ENCODE measurements at regions not wholly inside any gene's neighbourhood (a gene's known extent, or its start where the extent isn't known, plus 50 kb on each side); places are given as distances from the start of the nearest gene placed in this dataset.

DNA sequence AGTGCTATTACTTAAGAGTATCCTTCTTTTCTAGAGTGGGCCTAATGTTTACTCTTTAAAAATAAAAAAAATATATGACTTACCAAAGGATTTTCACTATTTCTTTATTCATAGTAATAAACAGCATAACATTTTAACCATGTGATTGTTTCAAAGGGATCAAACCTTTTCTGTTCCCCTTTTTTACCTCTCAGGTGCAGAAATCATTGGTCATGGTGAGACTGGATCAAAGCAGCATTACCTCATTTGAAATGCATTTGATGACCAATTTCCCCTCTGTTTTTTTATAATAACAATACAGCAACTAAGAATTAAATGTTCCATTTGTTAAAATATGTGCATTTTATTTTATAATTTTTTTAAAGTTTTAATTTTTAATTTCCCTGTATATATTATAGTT lies 598.0 kb upstream of the RGMB start:
- TF ChIP-seq, protein P1, sequence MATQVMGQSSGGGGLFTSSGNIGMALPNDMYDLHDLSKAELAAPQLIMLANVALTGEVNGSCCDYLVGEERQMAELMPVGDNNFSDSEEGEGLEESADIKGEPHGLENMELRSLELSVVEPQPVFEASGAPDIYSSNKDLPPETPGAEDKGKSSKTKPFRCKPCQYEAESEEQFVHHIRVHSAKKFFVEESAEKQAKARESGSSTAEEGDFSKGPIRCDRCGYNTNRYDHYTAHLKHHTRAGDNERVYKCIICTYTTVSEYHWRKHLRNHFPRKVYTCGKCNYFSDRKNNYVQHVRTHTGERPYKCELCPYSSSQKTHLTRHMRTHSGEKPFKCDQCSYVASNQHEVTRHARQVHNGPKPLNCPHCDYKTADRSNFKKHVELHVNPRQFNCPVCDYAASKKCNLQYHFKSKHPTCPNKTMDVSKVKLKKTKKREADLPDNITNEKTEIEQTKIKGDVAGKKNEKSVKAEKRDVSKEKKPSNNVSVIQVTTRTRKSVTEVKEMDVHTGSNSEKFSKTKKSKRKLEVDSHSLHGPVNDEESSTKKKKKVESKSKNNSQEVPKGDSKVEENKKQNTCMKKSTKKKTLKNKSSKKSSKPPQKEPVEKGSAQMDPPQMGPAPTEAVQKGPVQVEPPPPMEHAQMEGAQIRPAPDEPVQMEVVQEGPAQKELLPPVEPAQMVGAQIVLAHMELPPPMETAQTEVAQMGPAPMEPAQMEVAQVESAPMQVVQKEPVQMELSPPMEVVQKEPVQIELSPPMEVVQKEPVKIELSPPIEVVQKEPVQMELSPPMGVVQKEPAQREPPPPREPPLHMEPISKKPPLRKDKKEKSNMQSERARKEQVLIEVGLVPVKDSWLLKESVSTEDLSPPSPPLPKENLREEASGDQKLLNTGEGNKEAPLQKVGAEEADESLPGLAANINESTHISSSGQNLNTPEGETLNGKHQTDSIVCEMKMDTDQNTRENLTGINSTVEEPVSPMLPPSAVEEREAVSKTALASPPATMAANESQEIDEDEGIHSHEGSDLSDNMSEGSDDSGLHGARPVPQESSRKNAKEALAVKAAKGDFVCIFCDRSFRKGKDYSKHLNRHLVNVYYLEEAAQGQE (IDR thresholded peaks at IDR 0.05; ENCODE audit: insufficient read depth in 1 of 2, low read depth in 2 of 2, low read length in 2 of 2): no peak
- TF ChIP-seq TAF1 (IDR thresholded peaks at IDR 0.05; ENCODE audit: borderline replicate concordance, insufficient read depth, low read length): no peak
- no peak for TF ChIP-seq POLR2AphosphoS5 (IDR thresholded peaks at IDR 0.05; ENCODE audit: low read depth, low read length)
- TF ChIP-seq SIN3A (IDR thresholded peaks at IDR 0.05; ENCODE audit: borderline replicate concordance, insufficient read depth, low read length): no peak
- no peak for TF ChIP-seq FOXP2 (optimal IDR thresholded peaks at IDR 0.05; ENCODE audit: borderline replicate concordance, extremely low read depth, extremely low read length, insufficient read depth)

DNA sequence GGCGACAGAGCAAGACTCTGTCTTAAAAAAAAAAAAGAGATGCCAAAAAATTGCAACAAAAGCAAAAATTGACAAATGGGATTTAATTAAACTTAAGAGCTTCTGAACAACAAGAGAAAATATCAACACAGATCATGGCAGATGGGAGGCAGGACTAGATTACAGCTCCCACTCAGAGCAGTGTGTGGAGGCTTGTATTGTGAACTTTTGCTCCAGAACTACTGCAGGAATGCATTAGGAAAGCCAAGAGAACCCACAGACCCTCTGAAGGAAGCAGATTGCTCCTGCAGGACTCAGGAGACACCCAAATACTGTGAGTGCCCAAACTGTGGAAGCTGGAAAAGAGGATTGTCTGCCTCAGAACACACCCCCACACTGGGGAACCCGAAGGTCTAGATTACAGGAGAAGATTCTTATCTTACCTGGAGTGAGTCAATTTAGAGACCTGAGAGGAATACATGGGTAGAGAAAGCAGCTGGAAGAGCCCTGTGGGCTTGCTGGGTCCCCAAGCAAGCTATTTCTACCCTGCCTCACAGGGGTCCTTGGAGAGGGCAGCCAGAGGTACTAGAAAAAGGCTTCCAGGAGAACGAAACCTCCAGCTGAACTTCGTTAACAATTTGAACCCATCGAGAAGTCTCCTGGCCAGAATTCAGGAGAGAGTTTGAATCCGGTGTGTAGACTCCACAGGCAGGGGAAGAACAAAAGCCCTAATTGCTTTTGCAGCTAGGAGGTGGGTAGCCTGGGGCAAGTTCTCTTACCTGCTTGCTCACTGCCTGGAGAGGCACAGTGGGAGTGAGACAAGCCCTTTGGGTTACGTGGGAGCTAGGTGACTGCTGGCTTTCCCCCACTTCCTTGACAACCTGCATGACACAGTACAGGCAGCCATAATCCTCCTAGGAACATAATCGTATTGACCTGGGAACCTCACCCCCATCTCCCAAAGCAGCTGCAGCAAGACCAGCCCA lies 593.4 kb upstream of the RGMB start:
- TF ChIP-seq POLR2AphosphoS5 (IDR thresholded peaks at IDR 0.05; ENCODE audit: low read depth, low read length): no peak

DNA sequence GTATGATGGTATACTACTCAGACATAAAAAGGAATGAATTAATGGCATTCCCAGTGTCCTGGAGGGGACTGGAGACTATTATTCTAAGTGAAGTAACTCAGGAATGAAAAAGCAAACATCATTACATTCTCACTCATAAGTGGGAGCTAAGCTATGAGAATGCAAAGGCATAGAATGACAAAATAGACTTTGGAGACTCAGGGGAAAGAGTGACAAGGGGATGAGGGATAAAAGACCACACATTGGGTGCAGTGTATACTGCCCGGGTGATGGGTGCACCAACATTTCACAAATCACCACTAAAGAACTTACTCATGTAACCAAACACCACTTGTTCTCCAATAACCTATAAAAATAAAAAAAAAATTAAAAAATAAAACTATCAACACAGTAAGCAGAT lies 587.3 kb upstream of the RGMB start:
- TF ChIP-seq FOXP2 (optimal IDR thresholded peaks at IDR 0.05; ENCODE audit: borderline replicate concordance, extremely low read depth, extremely low read length, insufficient read depth): no peak

DNA sequence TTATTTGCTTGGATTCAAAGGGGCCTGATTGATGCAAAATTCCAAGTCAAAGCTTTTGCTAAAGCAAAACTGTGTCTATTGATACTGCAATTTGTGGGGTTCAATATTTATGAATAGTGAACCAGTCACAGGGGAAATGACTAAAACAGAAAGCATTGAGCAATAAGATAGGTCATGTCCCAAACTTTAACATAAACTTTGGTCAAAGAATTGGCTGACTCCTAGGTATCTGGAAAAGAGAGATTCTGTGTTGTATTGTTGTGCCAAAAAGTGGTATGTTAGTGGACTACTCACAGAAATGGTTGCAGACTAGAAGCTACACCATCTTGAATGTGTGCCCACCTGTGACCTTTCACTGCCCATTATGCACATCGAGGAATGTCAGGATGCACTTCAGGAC lies 585.5 kb upstream of the RGMB start:
- TF ChIP-seq POLR2AphosphoS5 (IDR thresholded peaks at IDR 0.05; ENCODE audit: low read depth, low read length) (no peak), FOXP2 (optimal IDR thresholded peaks at IDR 0.05; ENCODE audit: borderline replicate concordance, extremely low read depth, extremely low read length, insufficient read depth) (no peak), SIN3A (IDR thresholded peaks at IDR 0.05; ENCODE audit: borderline replicate concordance, insufficient read depth, low read length) (no peak), TAF1 (IDR thresholded peaks at IDR 0.05; ENCODE audit: borderline replicate concordance, insufficient read depth, low read length) (no peak)
- TF ChIP-seq, protein P1 (IDR thresholded peaks at IDR 0.05; ENCODE audit: insufficient read depth in 1 of 2, low read depth in 2 of 2, low read length in 2 of 2): no peak

DNA sequence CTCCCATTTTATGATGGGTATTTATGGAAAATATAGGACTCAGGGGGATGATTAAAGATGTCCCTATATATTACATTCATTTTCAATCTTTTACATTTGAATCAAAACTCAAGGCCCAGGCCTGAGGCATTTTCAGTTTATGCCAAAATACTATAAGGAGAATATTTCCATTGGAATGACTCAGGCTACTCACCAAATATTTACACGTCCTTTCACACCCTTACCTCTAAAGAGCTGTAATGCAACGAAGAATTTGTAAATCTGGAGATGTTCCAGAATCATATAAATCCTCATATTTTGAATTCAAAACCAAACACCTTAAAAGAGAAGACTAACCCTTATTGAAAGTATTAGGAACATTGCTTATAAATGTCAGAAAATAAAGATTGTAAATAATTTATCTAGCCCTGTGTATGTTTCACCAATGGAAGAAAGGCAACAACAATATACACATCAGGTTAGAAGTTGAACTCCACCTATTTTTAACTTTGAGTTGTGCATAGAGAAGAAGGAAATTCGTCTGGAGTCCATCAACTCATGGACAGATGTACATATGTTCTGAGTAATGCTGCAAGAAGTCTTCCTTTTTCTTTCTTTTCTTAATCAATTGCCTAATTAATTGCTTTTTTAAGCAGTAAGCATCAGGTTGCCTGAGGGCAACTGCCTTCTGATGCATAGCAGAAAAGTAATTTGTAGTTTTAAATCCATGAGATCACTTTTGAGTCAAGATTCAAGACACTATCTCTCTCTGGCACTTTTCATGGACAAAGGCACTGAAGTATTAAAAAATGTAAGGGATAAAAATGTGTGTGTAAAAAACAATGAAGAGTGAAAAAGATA lies 579.3 kb upstream of the RGMB start:
- TF ChIP-seq SIN3A (IDR thresholded peaks at IDR 0.05; ENCODE audit: borderline replicate concordance, insufficient read depth, low read length) (no peak), TAF1 (IDR thresholded peaks at IDR 0.05; ENCODE audit: borderline replicate concordance, insufficient read depth, low read length) (no peak), FOXP2 (optimal IDR thresholded peaks at IDR 0.05; ENCODE audit: borderline replicate concordance, extremely low read depth, extremely low read length, insufficient read depth) (no peak), POLR2AphosphoS5 (IDR thresholded peaks at IDR 0.05; ENCODE audit: low read depth, low read length) (no peak)
- TF ChIP-seq, protein P1 (IDR thresholded peaks at IDR 0.05; ENCODE audit: insufficient read depth in 1 of 2, low read depth in 2 of 2, low read length in 2 of 2): no peak
